SK-N-MC (cell line): ENCODE measurements at regions not wholly inside any gene's neighbourhood (a gene's known extent, or its start where the extent isn't known, plus 50 kb on each side); places are given as distances from the start of the nearest gene placed in this dataset.

Experiments
- EZH2 ChIP-seq: fragments of 200-600 bp; sonication (generic); IDR thresholded peaks from one replicate; pipeline ENCODE4 v1.6.1; 2017; ENCODE audit warnings: antibody characterized with exemption
- POLR2AphosphoS5 ChIP-seq: IDR thresholded peaks from 2 replicates; pipeline ENCODE4 v1.6.1; 2012; ENCODE audit warnings: mild to moderate bottlenecking, low read depth, low read length, borderline replicate concordance

GRCh38 chr7:114160925-114161324 lies 242.1 kb upstream of the PPP1R3A start:
- TF ChIP-seq POLR2AphosphoS5 (no peak), EZH2 (no peak)
